ENCODE measurements at regions not wholly inside any gene's neighbourhood (a gene's known extent, or its start where the extent isn't known, plus 50 kb on each side); places are given as distances from the start of the nearest gene placed in this dataset.
"Not testable (repeated sequence)": the region's sequence is repeated elsewhere in the genome, so short reads cannot be mapped to it uniquely, and the experiment has no call there.

DNA sequence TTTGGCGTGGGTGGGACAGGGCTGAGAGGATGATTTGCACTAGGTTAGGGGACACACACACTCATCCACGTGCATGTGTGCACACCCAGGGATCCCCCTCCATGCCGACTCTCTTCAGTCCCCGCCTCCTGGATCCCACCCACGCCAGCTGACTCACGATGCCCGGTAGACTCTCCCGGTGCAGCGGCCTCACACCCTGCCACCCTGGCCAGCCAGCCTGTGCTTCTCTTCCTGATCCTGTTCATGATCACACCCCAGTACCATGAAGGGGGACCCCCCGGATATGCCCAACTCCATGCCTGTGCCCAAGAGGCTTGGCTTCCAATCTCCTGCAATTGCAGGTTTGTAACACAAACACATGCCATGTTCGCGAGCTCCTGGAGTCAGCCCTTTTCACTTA is 157.8 kb upstream of the HDAC4 start:
- no peak for DNase-seq

DNA sequence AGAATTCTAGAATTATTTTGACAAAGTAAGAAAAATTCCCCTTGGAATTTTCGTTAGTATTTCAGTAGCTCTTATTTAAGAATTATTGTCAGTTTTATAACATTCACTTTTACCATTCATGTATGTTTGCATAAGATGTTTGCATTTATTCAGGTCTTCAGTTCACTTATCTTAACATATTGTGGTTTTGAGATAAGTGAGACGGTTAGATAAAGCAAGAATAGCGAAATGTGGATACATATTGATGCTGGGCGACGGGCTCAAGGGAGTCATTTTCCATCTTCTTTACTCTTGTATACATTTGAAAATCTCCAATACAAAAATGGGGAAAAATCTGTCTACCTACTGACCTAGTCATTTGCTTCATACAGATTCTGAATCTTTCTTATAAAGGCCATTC is 156.7 kb upstream of the HDAC4 start:
- DNase-seq = no peak

DNA sequence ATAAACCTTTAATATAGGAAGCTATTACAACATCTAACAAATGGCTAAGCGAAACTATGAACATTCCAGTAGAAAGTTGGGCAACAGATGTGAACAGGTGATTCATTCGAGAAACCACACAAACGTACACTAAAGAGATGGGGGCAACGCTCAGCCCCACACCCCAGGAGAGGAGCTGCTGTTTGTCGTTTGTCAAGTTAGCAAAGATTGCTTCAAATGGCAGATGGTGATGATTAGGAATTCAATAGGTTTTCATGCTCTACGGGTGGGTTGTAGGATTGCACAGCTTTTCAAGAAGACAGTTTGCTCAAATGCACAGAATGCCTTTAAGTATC is 154.7 kb upstream of the HDAC4 start:
- no peak for DNase-seq

DNA sequence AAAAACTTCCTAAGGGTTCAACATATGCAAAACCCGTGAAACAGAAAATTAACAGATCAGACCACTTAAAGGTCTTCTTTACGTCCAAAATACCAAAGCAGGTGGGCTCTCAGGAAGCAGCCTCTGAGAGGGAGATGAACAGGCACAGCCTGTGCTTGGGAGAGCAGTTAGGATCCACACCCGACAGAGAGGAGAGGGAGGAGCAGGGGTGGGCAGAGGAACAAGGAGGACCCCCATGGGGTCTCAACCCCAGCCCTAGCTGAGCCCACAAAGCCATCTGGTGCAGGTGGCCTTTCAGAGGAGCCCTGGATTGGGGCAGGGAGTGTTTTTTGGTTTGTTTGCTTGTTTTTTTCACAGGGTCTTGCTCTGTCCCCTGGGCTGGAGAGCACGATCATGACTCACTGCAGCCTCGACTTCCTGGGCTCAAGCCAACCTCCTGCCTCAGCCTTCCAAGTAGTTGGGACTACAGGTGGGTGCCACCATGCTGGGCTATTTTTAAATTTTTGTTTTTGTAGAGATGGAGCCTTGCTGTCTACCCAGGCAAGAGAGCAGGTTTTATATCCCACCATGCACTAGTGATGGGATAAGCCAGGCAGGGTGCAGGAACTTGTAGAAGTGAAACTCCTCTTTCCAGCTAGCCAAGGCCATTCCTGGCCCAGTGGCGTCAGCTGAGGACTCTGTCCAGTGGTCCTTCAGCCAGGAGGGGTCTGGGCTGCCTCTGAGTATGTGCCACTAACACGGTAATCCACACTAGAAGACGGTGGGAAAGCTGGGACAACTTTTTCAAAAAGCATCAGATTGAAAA is 154.1 kb upstream of the HDAC4 start:
- DNase-seq = no peak

DNA sequence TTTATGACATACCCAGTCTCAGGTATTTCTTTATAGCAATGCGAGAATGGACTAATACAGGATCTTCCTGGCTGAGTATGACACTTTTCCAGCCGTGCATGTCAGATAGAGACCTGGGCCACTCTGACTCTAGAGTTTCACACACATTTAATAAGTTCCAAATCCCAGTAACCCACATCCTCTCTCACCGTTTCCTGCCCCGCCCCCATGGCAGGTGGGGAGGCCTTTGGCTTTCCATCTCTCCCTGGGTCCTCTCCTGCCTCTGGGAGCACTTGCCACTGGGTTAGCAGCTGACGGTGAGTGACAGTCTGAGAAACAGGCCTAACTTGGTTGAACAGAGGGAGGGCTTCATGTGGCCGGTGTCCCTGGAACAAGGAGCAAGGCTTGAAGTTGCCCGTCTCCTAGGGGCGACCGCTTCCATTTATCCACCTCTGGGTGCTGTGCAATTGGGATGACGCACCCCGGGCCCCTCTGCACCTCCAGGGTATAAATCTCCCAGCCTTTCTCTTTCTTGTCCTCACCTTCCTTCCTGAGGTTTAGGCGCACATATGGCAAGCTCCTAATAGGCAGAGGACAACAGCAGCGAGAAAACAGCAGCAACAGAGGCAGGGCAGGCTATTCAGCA is 152.7 kb upstream of the HDAC4 start:
- DNase-seq = no peak

DNA sequence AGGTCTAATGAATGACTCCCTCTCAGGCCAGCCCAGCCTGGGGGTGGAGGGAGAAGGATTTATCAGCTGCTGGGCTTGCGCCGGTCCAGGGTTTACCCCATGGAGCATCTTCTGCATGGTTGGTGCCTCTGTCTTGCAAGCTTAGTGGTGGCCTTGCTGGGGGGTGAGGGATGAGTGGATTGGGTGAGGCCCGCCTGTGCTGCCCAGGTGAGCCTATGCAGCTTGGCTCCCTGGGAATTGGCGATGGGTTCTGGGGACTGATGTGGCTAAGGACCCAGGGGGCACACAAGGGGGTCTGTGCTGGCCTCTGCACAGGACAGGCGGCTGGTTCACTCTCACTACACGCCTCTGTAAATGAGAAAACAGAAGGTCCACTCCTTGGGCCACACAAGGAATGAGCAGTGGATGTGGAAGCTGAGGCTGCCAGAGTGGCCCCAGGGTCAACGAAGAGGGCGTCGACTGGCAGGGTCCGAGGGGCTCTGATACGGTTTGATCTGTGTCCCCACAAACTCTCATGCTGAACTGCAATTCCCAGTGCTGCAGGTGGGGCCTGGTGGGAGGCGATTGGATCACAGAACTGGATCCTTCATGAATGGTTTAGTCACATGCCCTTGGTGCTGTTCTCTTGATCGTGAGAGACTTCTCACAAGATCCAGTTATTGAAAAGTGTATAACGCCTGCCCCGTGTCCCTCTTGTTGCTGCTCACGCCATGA is 151.6 kb upstream of the HDAC4 start:
- no peak for DNase-seq

DNA sequence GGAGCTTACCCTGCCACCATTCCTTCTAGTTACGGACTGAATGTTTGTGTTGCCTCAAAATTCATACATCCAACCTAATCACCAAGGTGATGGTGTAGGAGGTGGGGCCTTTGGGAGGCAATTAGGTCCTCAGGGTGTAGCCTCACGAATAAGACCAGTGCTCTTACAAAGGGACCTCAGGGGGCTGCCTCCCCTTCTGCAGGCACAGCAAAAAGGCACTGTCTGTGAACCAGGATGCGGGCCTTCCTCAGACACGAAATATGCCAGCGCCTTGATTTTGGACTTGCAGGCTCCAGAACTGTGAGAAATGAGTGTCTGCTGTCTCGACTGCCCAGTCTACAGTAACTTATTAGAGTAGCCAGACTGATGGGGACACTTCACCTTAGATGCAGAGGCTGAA is 150.4 kb upstream of the HDAC4 start:
- DNase-seq = no peak

DNA sequence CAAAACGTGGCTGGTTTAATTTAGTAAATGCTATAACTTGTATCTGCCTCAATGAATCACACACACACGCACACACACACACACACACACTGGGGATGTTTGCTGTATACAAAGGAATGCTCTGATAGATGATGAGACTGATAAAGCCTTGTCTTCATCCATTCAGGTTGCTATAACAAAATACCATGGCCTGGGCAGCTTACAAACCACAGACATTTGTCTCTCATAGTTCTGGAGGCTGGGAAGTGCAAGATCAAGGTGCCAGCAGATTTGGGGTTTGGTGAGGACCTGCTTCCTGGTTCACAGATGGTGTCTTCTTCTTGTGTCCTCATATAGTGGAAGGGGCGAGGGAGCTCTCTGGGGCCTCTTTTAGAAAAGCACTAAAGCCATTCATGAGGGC is 149.5 kb upstream of the HDAC4 start:
- no peak for DNase-seq

DNA sequence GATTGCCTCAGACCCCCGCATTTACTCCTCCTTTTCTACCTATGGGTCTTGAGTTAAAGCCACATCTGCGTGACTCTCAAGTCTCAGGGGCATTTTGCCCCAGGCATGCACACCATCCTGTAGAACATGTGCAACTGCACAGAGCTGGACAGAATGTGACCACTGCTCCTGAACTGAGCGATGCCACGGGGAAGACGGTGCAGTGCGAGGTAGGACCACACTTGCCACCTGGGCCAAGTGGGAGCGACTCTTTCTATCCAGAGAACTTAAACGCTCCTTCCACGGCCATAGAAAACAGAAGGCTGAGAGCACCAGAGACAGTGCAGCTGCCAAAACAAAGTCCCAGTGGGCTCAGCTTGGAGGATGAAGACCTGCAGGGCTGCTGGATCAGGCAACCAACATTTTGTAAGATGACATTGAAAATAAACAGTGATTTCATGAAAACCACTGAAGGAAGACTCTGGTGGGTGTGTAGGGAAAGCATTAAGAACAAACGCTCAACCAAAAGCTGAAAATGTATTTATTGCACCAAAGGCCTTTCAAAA is 149.0 kb upstream of the HDAC4 start:
- DNase-seq = no peak

DNA sequence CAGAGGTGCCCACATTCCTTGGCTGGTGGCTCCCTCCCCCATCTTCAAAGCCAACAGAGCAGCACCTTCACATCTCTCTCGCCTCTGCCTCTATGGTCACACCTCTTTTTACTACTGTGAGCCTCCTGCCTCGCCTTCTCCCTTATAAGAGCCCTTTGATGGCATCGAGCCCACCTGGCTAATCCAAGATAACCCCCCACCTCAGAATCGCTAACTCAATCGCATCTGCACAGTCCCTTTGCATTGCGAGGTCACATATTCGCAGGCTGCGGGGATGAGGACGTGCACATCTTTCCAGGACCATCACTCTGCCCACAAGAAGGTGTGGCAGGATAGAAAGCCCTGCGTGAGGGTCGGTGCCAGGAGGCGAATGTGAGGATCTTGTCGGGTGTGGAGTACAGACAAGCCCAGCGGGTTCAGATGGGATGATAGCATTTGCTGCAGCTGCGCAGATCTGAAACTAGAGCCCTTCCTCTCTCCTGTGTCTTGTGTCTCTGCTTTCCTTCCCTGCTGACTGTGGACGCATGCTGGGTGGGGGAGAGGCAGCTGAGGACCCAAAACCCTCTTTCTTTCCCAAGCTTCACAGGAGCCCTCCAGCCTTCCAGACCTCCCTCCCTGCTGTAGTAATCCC is 148.3 kb upstream of the HDAC4 start:
- DNase-seq = no peak

DNA sequence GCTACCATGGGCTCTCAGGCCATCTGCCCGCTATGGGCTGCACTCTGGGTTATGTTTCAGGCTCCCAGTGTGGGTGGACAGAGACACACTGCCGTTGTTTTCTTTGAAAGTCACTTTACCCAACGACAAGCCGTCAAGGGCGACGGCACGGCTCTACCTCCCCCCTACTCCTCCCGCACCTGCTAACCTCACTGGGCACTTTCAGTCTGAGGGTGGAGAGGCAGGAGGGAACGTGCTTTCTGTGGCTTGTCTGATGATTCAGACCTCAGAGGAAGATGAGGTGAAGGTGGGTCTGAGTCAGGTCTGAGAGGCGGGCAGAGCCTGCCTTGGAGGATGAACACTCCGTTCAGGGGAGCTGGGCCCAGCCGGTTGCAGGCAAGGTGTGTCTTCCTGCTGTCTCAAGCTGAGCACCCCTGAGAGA is 147.6 kb upstream of the HDAC4 start:
- no peak for DNase-seq

DNA sequence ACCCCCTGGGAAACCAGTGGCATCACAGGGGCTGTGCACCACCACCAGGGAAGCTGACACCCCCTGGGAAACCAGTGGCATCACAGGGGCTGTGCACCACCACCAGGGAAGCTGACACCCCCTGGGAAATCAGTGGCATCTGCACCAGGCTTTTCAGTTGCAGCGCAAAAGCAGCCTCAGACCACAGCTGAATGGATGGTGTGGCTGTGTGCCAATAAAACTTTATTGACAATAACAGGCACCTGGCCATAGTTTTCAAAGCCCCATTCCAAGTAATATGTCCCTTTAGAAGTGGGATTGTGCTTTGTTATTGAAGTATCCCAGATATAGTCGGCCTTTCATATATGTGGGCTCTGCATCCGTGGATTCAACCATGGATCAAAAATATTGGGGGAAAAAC is 146.3 kb upstream of the HDAC4 start:
- DNase-seq = not testable (repeated sequence)

DNA sequence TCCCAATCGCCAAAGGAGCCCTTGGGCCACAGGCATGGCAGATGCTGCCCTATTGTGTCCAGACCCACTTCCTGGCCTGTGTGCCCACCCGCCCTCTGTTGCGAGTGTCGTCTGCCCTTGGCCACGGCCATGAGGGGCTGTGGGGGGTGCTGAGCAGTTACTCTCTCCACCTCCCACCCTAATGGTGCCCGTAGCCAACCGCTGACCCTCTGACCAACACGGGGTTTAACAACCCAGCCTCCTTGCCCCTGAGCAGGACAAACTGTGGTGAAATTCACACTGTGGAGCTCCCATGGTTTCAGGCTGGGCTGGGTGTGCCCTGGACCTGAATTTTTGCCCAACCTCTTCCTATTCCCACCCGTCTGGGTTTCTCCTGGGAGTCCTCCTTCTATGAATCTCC is 145.7 kb upstream of the HDAC4 start:
- DNase-seq = no peak

DNA sequence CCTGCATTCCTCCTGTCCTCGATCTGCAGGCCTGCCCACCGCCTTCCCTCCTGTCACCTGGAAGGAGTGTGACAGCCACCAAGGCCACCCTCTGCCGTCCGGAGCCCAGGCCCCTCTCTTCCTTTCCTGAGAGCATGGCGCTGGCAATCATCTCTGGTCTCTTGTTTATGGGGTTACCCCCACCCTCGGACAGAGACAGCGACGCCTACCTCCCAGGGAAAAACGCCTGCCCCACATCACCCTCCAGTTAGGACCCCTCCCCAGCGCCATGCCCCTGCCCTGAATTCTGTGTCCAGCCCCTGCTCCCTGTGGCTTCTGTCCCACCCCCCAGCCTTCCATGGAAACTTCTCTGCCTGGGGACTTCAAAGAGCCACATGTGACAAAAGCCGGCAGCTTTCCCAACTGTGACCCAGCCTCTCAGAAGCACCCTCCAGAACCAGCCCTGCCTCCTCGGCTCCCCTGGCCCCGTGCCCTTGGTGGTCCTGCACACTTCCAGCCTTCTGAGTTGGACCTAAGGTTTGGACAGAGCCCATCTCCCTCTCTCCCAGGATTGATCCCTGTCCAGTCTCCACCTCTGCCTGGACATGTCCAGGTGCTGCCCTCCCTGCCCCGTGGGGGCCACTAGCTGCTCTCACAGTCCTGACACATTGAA is 145.0 kb upstream of the HDAC4 start:
- no peak for DNase-seq

DNA sequence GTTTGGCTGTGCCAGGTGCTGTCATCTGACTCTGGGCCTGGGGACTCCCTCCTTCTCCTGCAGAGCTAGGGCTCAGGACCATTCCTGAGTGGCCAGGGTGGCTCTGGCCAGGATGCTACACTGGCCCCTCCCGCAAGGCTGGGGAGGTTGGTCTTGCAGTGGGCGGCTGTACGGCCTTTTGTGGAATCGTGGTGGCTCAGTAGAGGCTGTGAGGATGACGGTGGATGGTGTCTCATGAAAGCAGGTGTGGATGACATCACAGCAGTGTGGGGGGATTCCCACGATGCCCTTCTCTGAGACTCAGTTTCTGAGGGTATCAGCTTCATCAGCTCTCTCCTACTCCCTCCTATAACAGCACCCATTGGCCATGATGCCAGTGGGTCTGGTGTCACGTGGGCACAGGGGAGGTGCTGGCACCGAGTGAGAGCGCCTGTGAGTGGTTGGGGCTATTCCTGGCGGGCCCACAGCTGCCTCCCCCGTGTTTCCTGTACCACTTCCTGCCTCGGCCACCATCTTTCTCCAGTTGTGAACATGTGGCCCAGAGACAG is 144.2 kb upstream of the HDAC4 start:
- DNase-seq = no peak

DNA sequence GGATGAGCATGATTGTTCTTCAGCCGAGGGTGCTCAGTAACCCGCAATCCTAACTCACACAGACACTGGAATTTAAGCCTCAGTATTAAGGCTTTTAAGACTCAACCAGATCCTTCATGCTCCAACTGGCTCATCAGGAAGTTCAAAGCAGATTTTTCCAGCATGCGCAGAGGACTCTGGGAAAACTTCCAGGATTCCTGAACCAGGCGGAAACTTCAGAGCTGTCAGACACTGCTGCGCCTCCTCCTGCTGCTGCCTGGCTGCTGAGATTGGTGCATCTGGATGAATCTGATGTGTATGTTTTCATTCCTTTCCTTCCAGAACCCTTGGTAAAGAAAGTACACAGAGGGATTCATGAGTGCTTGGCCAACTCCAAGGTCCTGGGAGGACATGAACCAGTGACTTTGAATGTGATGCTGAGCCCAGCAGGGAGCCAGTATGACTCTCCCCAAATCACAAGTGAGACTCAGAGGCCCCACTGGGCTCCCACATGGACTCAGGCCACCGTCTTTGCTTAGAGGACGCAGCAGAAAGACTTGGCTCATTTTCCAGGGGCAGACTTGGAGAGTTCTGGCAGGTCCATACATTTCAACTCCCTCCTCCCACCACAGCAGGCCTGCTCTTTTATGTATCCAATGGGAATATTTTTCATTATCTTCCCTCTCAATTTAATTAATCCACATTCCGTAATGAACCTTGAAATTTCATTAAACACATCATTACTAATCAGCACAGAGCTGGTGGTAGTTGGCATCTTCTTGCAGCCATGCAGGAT is 143.5 kb upstream of the HDAC4 start:
- no peak for DNase-seq

DNA sequence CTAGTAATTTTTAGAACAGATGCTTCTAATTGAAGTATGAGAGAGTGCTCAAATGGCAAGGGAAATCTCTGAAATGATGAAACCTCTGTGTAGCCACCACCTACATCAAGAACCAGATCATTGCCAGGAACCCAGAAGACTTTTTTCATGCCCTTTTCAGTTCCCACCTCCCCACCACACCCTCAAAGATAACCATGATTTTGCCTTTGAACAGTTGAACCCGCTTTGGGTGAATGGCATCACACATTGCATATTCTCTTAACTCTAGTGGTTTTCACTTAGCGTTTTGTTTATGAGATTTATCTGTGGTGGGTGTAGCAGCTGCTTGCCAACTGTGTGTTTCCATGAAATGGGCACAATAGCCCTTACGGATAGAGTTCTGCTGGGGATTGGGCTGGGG is 142.9 kb upstream of the HDAC4 start:
- no peak for DNase-seq

DNA sequence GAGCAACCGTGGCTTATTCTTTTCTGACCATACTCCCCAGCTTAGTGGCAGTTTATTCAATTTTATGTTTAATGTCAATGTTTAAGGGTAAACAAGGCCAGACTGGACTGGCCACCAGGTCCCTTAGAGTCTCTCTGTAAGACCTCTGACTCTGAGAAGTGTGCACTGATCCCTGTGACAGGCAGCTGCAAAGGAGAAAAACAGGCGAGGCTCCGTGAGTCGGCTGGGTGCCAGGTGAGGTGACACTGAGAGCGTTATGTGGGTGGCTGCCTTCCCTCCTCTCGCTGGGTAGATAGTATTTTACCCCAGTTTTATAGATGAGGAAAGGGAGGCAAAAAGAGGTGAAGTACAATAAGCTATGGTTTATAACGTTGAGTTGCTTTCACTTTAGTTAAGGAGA is 139.4 kb upstream of the HDAC4 start:
- no peak for DNase-seq

DNA sequence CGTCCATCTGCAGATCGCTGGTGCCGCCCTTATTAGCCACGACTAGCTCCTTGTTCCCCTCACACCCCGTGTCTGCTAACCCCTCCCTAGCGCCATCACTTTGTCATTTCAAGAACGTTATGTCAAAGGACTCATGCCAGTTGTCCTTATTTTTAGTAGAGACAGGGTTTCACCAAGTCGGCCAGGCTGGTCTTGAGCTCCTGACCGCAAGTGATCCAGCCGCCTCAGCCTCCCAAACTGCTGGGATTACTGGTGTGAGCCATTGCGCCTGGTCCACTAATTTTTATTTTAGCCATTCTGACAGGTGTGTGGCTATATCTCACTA is 138.9 kb upstream of the HDAC4 start:
- DNase-seq = no peak

DNA sequence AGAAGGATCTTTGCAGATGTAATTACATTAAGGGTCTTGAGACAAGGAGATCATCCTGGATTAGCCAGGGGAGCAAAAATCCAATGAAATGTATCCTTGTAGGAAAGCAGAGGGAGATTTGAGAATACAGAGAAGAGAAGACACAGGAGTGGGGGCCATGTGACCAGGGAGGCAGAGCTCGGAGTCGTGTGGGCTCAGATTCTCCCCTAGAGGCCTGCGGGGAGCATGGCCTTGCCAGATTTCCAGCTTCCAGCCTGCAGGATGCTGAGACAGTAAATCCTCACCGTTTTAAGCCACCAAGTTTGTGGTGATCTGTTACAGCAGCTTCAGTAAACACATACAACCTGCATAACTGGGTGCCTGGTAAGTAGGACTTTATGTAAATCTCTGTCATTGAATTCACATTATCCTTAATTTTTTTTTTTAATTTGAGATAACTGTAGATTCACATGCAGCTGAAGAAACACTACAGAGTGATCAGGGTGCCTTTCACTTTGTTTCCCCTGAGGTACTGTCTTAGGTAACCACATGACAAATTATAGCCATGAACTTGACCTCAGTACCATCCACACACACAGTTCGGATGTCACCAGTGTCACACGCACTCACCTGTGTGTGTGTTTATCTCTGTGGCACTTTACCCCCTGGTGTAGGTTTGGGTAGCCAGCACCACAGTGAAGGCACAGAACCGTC is 138.4 kb upstream of the HDAC4 start:
- no peak for DNase-seq

DNA sequence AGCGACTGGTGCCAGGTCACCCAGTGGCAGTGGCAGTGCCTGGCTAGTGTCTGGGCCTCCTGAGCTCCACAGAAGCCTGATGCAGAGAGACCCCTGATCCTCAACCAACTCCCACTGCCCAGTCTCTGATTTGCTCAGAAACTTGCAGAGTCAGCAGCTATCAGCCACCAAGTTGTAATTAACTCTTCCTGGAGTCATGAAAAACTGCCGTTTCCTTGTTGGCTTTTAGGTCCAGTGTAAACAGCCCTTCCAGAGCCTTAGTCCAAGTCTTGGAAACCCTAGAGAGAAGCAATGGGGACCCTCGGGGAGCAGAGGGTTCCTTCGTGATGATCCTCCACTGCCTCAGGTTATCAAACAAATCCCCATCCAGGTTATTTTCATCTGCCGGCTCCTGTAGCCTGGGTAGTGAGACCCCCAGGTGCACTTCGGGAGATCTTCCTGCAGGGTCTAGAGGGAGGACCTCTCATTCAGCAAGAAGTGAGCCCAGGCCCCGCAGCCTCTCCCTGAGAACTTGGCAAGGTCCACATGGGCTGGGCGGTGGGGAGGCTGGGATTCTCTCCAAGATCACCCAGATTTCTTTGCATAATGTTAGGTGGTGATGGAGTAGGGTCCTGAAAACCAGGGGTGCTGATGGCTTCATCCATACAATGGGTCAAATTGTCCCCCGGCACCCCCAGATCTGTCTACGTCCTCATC is 137.7 kb upstream of the HDAC4 start:
- no peak for DNase-seq

Data from EL (cell line).